ENCODE measurements at regions not wholly inside any gene's neighbourhood (a gene's known extent, or its start where the extent isn't known, plus 50 kb on each side); places are given as distances from the start of the nearest gene placed in this dataset.

GRCh38 chr12:74836567-74836966, 298.9 kb downstream of the ATXN7L3B start:
- TF ChIP-seq CTCF (IDR thresholded peaks at IDR 0.05) (no peak), ZFX (IDR thresholded peaks at IDR 0.05; ENCODE audit: borderline replicate concordance) (no peak)
